ENCODE measurements at regions not wholly inside any gene's neighbourhood (a gene's known extent, or its start where the extent isn't known, plus 50 kb on each side); places are given as distances from the start of the nearest gene placed in this dataset.

DNA sequence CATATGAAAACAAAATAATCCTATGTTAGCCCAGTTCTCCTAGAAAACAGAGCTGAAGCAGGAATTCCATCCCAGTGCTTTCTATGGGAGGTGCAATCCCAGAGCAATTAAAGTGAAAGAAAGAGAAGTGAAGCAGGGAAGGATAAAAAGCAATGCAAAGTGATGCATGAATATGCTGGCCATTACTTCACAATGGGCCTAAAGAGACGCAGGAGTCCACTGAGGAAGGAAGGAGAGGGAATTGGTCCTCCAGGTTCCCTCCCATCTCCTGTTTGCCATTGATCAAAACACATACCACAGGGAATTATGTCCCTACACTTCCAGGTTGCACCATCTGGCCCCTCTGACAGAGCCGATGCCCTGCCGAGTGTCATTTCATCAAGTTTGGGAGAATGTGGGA is 392.2 kb upstream of the NFE2L3 start:
- no peaks in the 10 kb centered on the region for H3K4me1 ChIP-seq (ENCODE audit: control insufficient read depth in 2 of 3, insufficient read depth in 2 of 3, low read depth in 1 of 3, low read length in 3 of 3)
- FAIRE-seq = no peak
- H3K9ac ChIP-seq (ENCODE audit: low read length in 3 of 3) = no peak overlapping the region
- H3K9me3 ChIP-seq (ENCODE audit: control insufficient read depth in 2 of 3, insufficient read depth in 1 of 3, low read length in 3 of 3) = no peaks in the 10 kb centered on the region
- H3K27me3 ChIP-seq (ENCODE audit: control insufficient read depth, insufficient read depth, low read length) = no peaks in the 10 kb centered on the region
- no peaks in the 10 kb centered on the region for H3K36me3 ChIP-seq (ENCODE audit: control insufficient read depth in 2 of 3, insufficient read depth in 3 of 3, low read length in 3 of 3)
- intact Hi-C loops (cut with DNase I) = no loop called here
- DNase-seq = no peak
- no peak for TF ChIP-seq CTCF (IDR thresholded peaks at IDR 0.05; ENCODE audit: borderline replicate concordance, extremely low read depth, insufficient read depth)
- no peak overlapping the region for H3K27ac ChIP-seq (ENCODE audit: low read depth in 2 of 2, low read length in 2 of 2)
- H3K4me3 ChIP-seq (ENCODE audit: low read length in 3 of 3) = no peak overlapping the region

DNA sequence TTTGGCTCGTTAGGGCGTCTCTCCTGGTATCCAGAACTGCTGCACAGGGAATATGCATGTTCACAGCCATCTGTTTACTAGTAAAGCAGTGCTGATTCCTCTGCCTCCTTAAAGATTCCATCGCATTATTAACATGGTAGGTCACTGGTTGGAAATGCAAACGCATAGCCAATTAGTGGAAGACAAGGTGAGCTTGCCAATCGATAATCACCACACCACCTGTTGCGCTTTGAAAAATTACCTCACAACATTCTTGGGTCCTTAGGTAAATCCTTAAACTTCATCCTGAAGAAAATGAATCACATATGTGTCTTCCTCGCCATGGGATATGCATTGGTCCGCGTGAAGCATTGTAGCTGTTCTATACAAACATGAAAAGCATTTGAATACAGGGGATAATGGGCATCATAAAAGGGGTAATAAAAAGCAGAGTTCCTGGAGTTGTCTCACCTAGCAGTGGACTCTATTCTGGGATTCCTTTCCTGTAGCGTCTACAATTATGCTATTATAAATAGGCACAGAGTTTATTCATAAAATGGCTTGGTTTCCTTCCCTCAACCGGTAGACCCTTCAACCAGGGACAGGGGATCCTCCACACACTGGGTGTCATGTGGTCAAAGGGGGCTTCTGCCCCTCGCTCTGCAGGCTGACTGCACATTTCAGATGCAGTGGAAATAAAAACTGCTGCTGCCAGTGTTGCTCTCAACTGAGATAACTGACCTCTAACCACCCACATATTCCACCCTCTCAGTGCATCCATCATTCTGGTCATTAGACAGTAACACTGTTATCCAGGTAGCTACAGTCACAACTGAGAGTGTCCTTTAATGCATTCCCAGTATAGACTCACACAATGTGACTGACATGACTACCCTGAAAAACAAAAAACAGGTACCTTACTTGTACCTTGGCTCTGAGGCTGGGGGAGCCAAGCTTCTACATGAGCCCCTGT is 389.2 kb upstream of the NFE2L3 start:
- Histone ChIP-seq H3K9ac (ENCODE audit: low read length in 3 of 3) (no peak overlapping the region), H3K4me3 (ENCODE audit: low read length in 3 of 3) (no peak overlapping the region), H3K36me3 (ENCODE audit: control insufficient read depth in 2 of 3, insufficient read depth in 3 of 3, low read length in 3 of 3) (no peaks in the 10 kb centered on the region), H3K9me3 (ENCODE audit: control insufficient read depth in 2 of 3, insufficient read depth in 1 of 3, low read length in 3 of 3) (no peaks in the 10 kb centered on the region), H3K4me1 (ENCODE audit: control insufficient read depth in 2 of 3, insufficient read depth in 2 of 3, low read depth in 1 of 3, low read length in 3 of 3) (no peaks in the 10 kb centered on the region), H3K27ac (ENCODE audit: low read depth in 2 of 2, low read length in 2 of 2) (no peak overlapping the region), H3K27me3 (ENCODE audit: control insufficient read depth, insufficient read depth, low read length) (no peaks in the 10 kb centered on the region)
- FAIRE-seq = no peak
- DNase-seq = no peak
- no peak for TF ChIP-seq CTCF (IDR thresholded peaks at IDR 0.05; ENCODE audit: borderline replicate concordance, extremely low read depth, insufficient read depth)
- intact Hi-C loops (cut with DNase I) = no loop called here

DNA sequence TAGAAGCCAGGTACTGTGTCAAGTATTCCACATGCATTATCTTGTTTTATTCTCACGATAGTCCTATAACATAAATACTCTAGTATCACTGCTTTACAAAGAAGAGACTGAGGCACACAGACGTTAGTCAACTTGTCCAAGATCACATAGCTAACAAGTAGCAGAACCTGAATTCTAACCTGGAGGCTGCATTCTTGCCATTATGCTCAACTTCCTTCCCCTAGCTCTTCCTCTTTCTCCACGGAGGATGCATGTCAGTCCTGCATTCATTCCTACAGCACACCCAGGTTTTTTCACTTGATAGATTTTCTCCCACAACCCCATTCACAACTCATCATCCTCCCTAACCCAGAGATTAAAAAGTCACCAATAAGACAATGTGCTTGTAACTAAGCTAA is 388.5 kb upstream of the NFE2L3 start:
- intact Hi-C loops (cut with DNase I) = no loop called here
- DNase-seq = no peak
- Histone ChIP-seq H3K9ac (ENCODE audit: low read length in 3 of 3) (no peak overlapping the region), H3K4me1 (ENCODE audit: control insufficient read depth in 2 of 3, insufficient read depth in 2 of 3, low read depth in 1 of 3, low read length in 3 of 3) (no peaks in the 10 kb centered on the region), H3K9me3 (ENCODE audit: control insufficient read depth in 2 of 3, insufficient read depth in 1 of 3, low read length in 3 of 3) (no peaks in the 10 kb centered on the region), H3K27me3 (ENCODE audit: control insufficient read depth, insufficient read depth, low read length) (no peaks in the 10 kb centered on the region), H3K27ac (ENCODE audit: low read depth in 2 of 2, low read length in 2 of 2) (no peak overlapping the region), H3K4me3 (ENCODE audit: low read length in 3 of 3) (no peak overlapping the region), H3K36me3 (ENCODE audit: control insufficient read depth in 2 of 3, insufficient read depth in 3 of 3, low read length in 3 of 3) (no peaks in the 10 kb centered on the region)
- no peak for TF ChIP-seq CTCF (IDR thresholded peaks at IDR 0.05; ENCODE audit: borderline replicate concordance, extremely low read depth, insufficient read depth)
- FAIRE-seq = no peak

All from kidney (tissue), 13 donors.